IPS-15b (cell line): ENCODE measurements at regions not wholly inside any gene's neighbourhood (a gene's known extent, or its start where the extent isn't known, plus 50 kb on each side); places are given as distances from the start of the nearest gene placed in this dataset.
A peak's percentile ranks its signal among the peaks of the same experiment; 100 is the strongest.

Source experiments
- H3K27me3 ChIP-seq: one replicate; pipeline ENCODE4 v1.6.1; 2013; ENCODE audit warnings: low read length; ENCODE audit not compliant: control insufficient read depth, insufficient read depth
- H3K36me3 ChIP-seq: one replicate; pipeline ENCODE4 v1.6.1; 2013; ENCODE audit warnings: low read length; ENCODE audit not compliant: control insufficient read depth, insufficient read depth
- H3K4me1 ChIP-seq: one replicate; pipeline ENCODE4 v1.6.1; 2013; ENCODE audit warnings: mild to moderate bottlenecking, low read length; ENCODE audit not compliant: control insufficient read depth, insufficient read depth
- H3K4me3 ChIP-seq: one replicate; pipeline ENCODE4 v1.5.1; 2013; ENCODE audit warnings: low read depth, low read length
- H3K9ac ChIP-seq: one replicate; pipeline ENCODE4 v1.6.1; 2013; ENCODE audit warnings: low read depth, mild to moderate bottlenecking, low read length
- H3K9me3 ChIP-seq: one replicate; pipeline ENCODE4 v1.6.1; 2013; ENCODE audit warnings: mild to moderate bottlenecking, low read length; ENCODE audit not compliant: control insufficient read depth, insufficient read depth

- Histone ChIP-seq H3K36me3 (no peaks in the 10 kb centered on the region), H3K4me3 (no peak overlapping the region), H3K9ac (no peak overlapping the region), H3K27me3 (no peaks in the 10 kb centered on the region), H3K4me1 (no peaks in the 10 kb centered on the region), H3K9me3 (no peaks in the 10 kb centered on the region)
Measured at GRCh38 chr2:6605836-6606505, 259.7 kb downstream of the CMPK2 start.

GRCh38 chr2:6617794-6618193 lies 247.9 kb downstream of the CMPK2 start:
- no peaks in the 10 kb centered on the region for H3K9me3 ChIP-seq
- no peak overlapping the region for H3K9ac ChIP-seq
- H3K4me1 ChIP-seq: no peaks in the 10 kb centered on the region
- no peaks in the 10 kb centered on the region for H3K27me3 ChIP-seq
- H3K4me3 ChIP-seq: no peak overlapping the region
- H3K36me3 ChIP-seq: no peaks in the 10 kb centered on the region

- no peaks in the 10 kb centered on the region for H3K36me3 ChIP-seq
- H3K4me1 ChIP-seq: no peaks in the 10 kb centered on the region
- H3K27me3 ChIP-seq: no peaks in the 10 kb centered on the region
- H3K4me3 ChIP-seq: no peak overlapping the region
- no peak overlapping the region for H3K9ac ChIP-seq
- no peaks in the 10 kb centered on the region for H3K9me3 ChIP-seq
Measured at GRCh38 chr2:6618201-6618600, 247.5 kb downstream of the CMPK2 start.

- Histone ChIP-seq H3K4me3 (no peak overlapping the region), H3K4me1 (no peaks in the 10 kb centered on the region), H3K27me3 (no peaks in the 10 kb centered on the region), H3K9ac (no peak overlapping the region), H3K36me3 (no peaks in the 10 kb centered on the region), H3K9me3 (no peaks in the 10 kb centered on the region)
Measured at GRCh38 chr2:6623746-6624145, 242.0 kb downstream of the CMPK2 start.

GRCh38 chr2:6626401-6627012 lies 239.2 kb downstream of the CMPK2 start:
- Histone ChIP-seq H3K27me3 (no peaks in the 10 kb centered on the region), H3K9ac (no peak overlapping the region), H3K4me1 (no peaks in the 10 kb centered on the region), H3K9me3 (no peaks in the 10 kb centered on the region), H3K4me3 (no peak overlapping the region), H3K36me3 (no peaks in the 10 kb centered on the region)

GRCh38 chr2:6627316-6627715 lies 238.4 kb downstream of the CMPK2 start:
- Histone ChIP-seq H3K36me3 (no peaks in the 10 kb centered on the region), H3K4me1 (no peaks in the 10 kb centered on the region), H3K9me3 (no peaks in the 10 kb centered on the region), H3K27me3 (no peaks in the 10 kb centered on the region), H3K4me3 (no peak overlapping the region), H3K9ac (no peak overlapping the region)

GRCh38 chr2:6630209-6630608 lies 235.5 kb downstream of the CMPK2 start:
- no peak overlapping the region for H3K4me3 ChIP-seq
- no peaks in the 10 kb centered on the region for H3K27me3 ChIP-seq
- no peaks in the 10 kb centered on the region for H3K4me1 ChIP-seq
- H3K36me3 ChIP-seq: no peaks in the 10 kb centered on the region
- H3K9ac ChIP-seq: no peak overlapping the region
- H3K9me3 ChIP-seq: no peaks in the 10 kb centered on the region

GRCh38 chr2:6635296-6635695 lies 230.4 kb downstream of the CMPK2 start:
- H3K9ac ChIP-seq: no peak overlapping the region
- no peaks in the 10 kb centered on the region for H3K36me3 ChIP-seq
- H3K4me1 ChIP-seq: peaks cover 4% of the 10 kb centered on the region
- H3K27me3 ChIP-seq: no peaks in the 10 kb centered on the region
- H3K9me3 ChIP-seq: no peaks in the 10 kb centered on the region
- no peak overlapping the region for H3K4me3 ChIP-seq

GRCh38 chr2:6637330-6637729 lies 228.4 kb downstream of the CMPK2 start:
- Histone ChIP-seq H3K27me3 (no peaks in the 10 kb centered on the region), H3K4me3 (no peak overlapping the region), H3K4me1 (peaks cover 8% of the 10 kb centered on the region), H3K9ac (no peak overlapping the region), H3K9me3 (no peaks in the 10 kb centered on the region), H3K36me3 (no peaks in the 10 kb centered on the region)

GRCh38 chr2:6639929-6640620 lies 225.6 kb downstream of the CMPK2 start:
- Histone ChIP-seq H3K9ac (no peak overlapping the region), H3K4me3 (peak overlapping the region; percentile 23), H3K4me1 (peaks cover 8% of the 10 kb centered on the region), H3K36me3 (no peaks in the 10 kb centered on the region), H3K9me3 (no peaks in the 10 kb centered on the region), H3K27me3 (no peaks in the 10 kb centered on the region)

GRCh38 chr2:6640621-6641015 lies 225.1 kb downstream of the CMPK2 start:
- Histone ChIP-seq H3K27me3 (no peaks in the 10 kb centered on the region), H3K9me3 (no peaks in the 10 kb centered on the region), H3K9ac (no peak overlapping the region), H3K4me3 (peak overlapping the region; percentile 23), H3K4me1 (peaks cover 8% of the 10 kb centered on the region), H3K36me3 (no peaks in the 10 kb centered on the region)

- no peak overlapping the region for H3K9ac ChIP-seq
- peaks cover 8% of the 10 kb centered on the region for H3K4me1 ChIP-seq
- H3K27me3 ChIP-seq: no peaks in the 10 kb centered on the region
- H3K36me3 ChIP-seq: no peaks in the 10 kb centered on the region
- H3K9me3 ChIP-seq: no peaks in the 10 kb centered on the region
- no peak overlapping the region for H3K4me3 ChIP-seq
Measured at GRCh38 chr2:6641956-6642355, 223.8 kb downstream of the CMPK2 start.
